AG10803 (cell line): ENCODE measurements at regions not wholly inside any gene's neighbourhood (a gene's known extent, or its start where the extent isn't known, plus 50 kb on each side); places are given as distances from the start of the nearest gene placed in this dataset.
A peak's percentile ranks its signal among the peaks of the same experiment; 100 is the strongest.

ENCODE experiments used
- DNase-seq: peaks from one replicate; pipeline ENCODE4 v3.0.0; 2010; ENCODE audit warnings: low read depth
- H3K4me3 ChIP-seq: 2 replicates; pipeline ENCODE4 v1.5.1; 2011; ENCODE audit warnings: mild to moderate bottlenecking, low read length, control low read depth
- TF ChIP-seq, protein P1 (sequence below): conservative IDR thresholded peaks from 2 replicates; pipeline ENCODE4 v1.5.1; 2011; ENCODE audit warnings: mild to moderate bottlenecking, low read length, control low read depth, inconsistent platforms

DNA sequence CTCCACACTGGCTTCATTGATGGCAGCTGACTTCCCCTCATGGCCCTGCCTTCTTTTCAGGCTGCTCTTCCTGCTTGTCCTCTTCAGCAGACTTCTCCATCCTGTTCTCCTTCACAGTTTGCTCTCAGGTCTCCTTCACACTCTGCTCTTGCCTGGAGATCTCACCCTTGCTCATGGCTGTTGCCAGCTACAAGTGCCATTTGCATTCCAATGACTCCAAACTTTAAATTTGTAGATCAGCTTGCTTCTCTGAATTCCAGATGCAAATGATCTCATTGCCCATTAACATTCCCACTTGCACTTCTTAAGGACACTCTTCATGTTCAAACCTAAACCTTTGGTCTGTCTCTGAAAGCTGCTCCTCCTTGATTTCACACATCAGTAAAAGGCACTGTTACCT, 343.0 kb downstream of the QKI start:
- no peak overlapping the region for H3K4me3 ChIP-seq
- TF ChIP-seq, protein P1, sequence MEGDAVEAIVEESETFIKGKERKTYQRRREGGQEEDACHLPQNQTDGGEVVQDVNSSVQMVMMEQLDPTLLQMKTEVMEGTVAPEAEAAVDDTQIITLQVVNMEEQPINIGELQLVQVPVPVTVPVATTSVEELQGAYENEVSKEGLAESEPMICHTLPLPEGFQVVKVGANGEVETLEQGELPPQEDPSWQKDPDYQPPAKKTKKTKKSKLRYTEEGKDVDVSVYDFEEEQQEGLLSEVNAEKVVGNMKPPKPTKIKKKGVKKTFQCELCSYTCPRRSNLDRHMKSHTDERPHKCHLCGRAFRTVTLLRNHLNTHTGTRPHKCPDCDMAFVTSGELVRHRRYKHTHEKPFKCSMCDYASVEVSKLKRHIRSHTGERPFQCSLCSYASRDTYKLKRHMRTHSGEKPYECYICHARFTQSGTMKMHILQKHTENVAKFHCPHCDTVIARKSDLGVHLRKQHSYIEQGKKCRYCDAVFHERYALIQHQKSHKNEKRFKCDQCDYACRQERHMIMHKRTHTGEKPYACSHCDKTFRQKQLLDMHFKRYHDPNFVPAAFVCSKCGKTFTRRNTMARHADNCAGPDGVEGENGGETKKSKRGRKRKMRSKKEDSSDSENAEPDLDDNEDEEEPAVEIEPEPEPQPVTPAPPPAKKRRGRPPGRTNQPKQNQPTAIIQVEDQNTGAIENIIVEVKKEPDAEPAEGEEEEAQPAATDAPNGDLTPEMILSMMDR: no peak
- peak; percentile 8 for DNase-seq

GRCh38 chr6:163756079-163756478, 341.6 kb downstream of the QKI start:
- no peak for DNase-seq
- TF ChIP-seq, protein P1: no peak
- no peak overlapping the region for H3K4me3 ChIP-seq

DNA sequence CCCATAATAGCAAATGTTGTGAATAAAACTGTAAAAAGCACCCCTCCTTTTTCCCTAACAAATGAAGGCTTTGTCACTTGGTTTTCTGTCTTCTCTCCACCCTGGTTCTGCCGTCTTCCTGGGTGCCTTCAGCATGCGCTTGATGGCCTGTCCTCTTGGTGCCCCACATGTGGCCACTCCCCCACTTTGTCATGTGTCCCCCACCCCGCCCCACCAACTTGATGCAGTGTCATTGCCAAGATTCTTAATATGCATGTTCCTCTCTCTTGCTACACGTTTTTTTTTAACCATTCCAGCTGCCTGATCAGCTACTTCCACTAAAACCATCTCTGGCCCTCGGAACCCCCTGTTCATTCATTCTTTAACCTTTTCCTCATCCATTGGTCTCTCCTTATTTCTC, 340.3 kb downstream of the QKI start:
- no peak overlapping the region for H3K4me3 ChIP-seq
- no peak for DNase-seq
- TF ChIP-seq, protein P1: no peak

DNA sequence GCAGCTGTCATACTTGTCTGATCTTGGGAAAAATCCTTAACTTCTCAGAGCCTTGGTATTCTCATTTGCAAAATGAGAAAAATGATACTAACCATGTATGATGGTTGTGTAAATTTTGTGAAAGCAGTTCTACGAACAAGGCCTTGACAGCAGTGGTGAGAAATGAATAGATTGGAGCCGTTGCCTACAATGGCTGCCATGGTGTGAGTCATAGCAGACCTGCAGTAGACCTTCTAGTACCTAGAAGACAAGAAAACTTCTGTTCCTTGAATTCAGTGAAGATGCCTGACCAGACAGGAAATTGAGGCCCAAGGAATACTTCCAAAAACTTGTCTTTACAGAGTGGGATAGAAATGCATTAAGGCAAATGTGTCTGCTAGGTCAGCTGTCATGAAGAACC, 338.9 kb downstream of the QKI start:
- H3K4me3 ChIP-seq: no peak overlapping the region
- DNase-seq: no peak
- TF ChIP-seq, protein P1: no peak

- TF ChIP-seq, protein P1: no peak
- no peak overlapping the region for H3K4me3 ChIP-seq
- no peak for DNase-seq
Observed at GRCh38 chr6:163752446-163752845, 337.9 kb downstream of the QKI start.

GRCh38 chr6:163751032-163751525, 336.6 kb downstream of the QKI start:
- TF ChIP-seq, protein P1: no peak
- no peak overlapping the region for H3K4me3 ChIP-seq
- DNase-seq: no peak

GRCh38 chr6:163750431-163751031, 336.0 kb downstream of the QKI start:
- no peak overlapping the region for H3K4me3 ChIP-seq
- TF ChIP-seq, protein P1: no peak
- DNase-seq: no peak
